ENCODE measurements at regions not wholly inside any gene's neighbourhood (a gene's known extent, or its start where the extent isn't known, plus 50 kb on each side); places are given as distances from the start of the nearest gene placed in this dataset.

- TF ChIP-seq ATF2 (tag by site-specific recombination; IDR thresholded peaks at IDR 0.05; ENCODE audit: low read depth) (no peak), ZNF510 (tag by site-specific recombination; IDR thresholded peaks at IDR 0.05; ENCODE audit: insufficient replicate concordance) (no peak), CTCF (tag by site-specific recombination; IDR thresholded peaks at IDR 0.05) (no peak), ZNF157 (tag by site-specific recombination; IDR thresholded peaks at IDR 0.05) (no peak), MYNN (tag by site-specific recombination; IDR thresholded peaks at IDR 0.05; ENCODE audit: borderline replicate concordance) (no peak), ZNF121 (tag by site-specific recombination; IDR thresholded peaks at IDR 0.05) (no peak)
- ChIA-PET CTCF (interaction anchor here (1.0 kb wide), 1 partner anchor 9 kb away, joined by 3 read pairs; no protein-coding TSS in a partner anchor), POLR2A (no interaction called here)
- H3K9me3 ChIP-seq (ENCODE audit: control insufficient read depth, insufficient read depth, low read depth, low read length), result no peaks in the 10 kb centered on the region
- H3K4me3 ChIP-seq (ENCODE audit: low read depth, low read length), result no peak overlapping the region
- peaks cover 4% of the 10 kb centered on the region; the same call in 1 of the 2 replicates for H3K4me1 ChIP-seq (ENCODE audit: control insufficient read depth, insufficient read depth, low read length)
- H3K36me3 ChIP-seq (ENCODE audit: control insufficient read depth in 2 of 2, insufficient read depth in 1 of 2, low read length in 2 of 2), result no peaks in the 10 kb centered on the region
- no peak overlapping the region for H3K27ac ChIP-seq (ENCODE audit: extremely low read depth, low read depth, low read length)
Observed at GRCh38 chr6:81988446-81988845, 236.0 kb upstream of the TENT5A start.

- Histone ChIP-seq H3K4me3 (ENCODE audit: low read depth, low read length) (no peak overlapping the region), H3K4me1 (ENCODE audit: control insufficient read depth, insufficient read depth, low read length) (peaks cover 4% of the 10 kb centered on the region), H3K27ac (ENCODE audit: extremely low read depth, low read depth, low read length) (no peak overlapping the region), H3K36me3 (ENCODE audit: control insufficient read depth in 2 of 2, insufficient read depth in 1 of 2, low read length in 2 of 2) (no peaks in the 10 kb centered on the region), H3K9me3 (ENCODE audit: control insufficient read depth, insufficient read depth, low read depth, low read length) (no peaks in the 10 kb centered on the region)
- no peak for TF ChIP-seq ZBTB20 (tag by site-specific recombination; IDR thresholded peaks at IDR 0.05)
- POLR2A ChIA-PET, result no interaction called here
- CTCF ChIA-PET, result interaction anchor here (0.6 to 1.0 kb wide), 2 partner anchors 11 to 258 kb away, joined by 3 read pairs; no protein-coding TSS in a partner anchor
Observed at GRCh38 chr6:81987293-81987692, 234.8 kb upstream of the TENT5A start.

- H3K27ac ChIP-seq (ENCODE audit: extremely low read depth, low read depth, low read length), result no peak overlapping the region
- ChIA-PET CTCF (interaction anchor here (0.7 to 2.4 kb wide), 3 partner anchors 21 to 909 kb away, joined by 3 to 7 read pairs (median 3); no protein-coding TSS in a partner anchor), POLR2A (no interaction called here)
- H3K36me3 ChIP-seq (ENCODE audit: control insufficient read depth in 2 of 2, insufficient read depth in 1 of 2, low read length in 2 of 2), result no peaks in the 10 kb centered on the region
- TF ChIP-seq ZNF404 (tag by site-specific recombination; IDR thresholded peaks at IDR 0.05) (no peak), ZNF416 (tag by site-specific recombination; IDR thresholded peaks at IDR 0.05) (no peak), SALL2 (tag by site-specific recombination; IDR thresholded peaks at IDR 0.05; ENCODE audit: borderline replicate concordance) (no peak), ZNF529 (tag by site-specific recombination; IDR thresholded peaks at IDR 0.05; ENCODE audit: insufficient replicate concordance) (no peak)
- no peaks in the 10 kb centered on the region for H3K9me3 ChIP-seq (ENCODE audit: control insufficient read depth, insufficient read depth, low read depth, low read length)
- H3K4me1 ChIP-seq (ENCODE audit: control insufficient read depth, insufficient read depth, low read length), result peaks cover 4% of the 10 kb centered on the region
- H3K4me3 ChIP-seq (ENCODE audit: low read depth, low read length), result no peak overlapping the region
Observed at GRCh38 chr6:81985191-81985590, 232.7 kb upstream of the TENT5A start.

- no peaks in the 10 kb centered on the region for H3K36me3 ChIP-seq (ENCODE audit: control insufficient read depth in 2 of 2, insufficient read depth in 1 of 2, low read length in 2 of 2)
- H3K4me1 ChIP-seq (ENCODE audit: control insufficient read depth, insufficient read depth, low read length), result peaks cover 4% of the 10 kb centered on the region
- POLR2A ChIA-PET, result no interaction called here
- H3K9me3 ChIP-seq (ENCODE audit: control insufficient read depth, insufficient read depth, low read depth, low read length), result no peaks in the 10 kb centered on the region
- no peak for TF ChIP-seq ZFP3 (tag by site-specific recombination; IDR thresholded peaks at IDR 0.05; ENCODE audit: low read depth)
- TF ChIP-seq PRDM2 (tag by site-specific recombination; IDR thresholded peaks at IDR 0.05; ENCODE audit: borderline replicate concordance), result no peak
- TF ChIP-seq ZNF155 (tag by site-specific recombination; IDR thresholded peaks at IDR 0.05), result no peak
- CTCF ChIA-PET, result interaction anchor here (0.7 to 2.4 kb wide), 3 partner anchors 22 to 908 kb away, joined by 3 to 7 read pairs (median 3); no protein-coding TSS in a partner anchor
- H3K4me3 ChIP-seq (ENCODE audit: low read depth, low read length), result no peak overlapping the region
- no peak overlapping the region for H3K27ac ChIP-seq (ENCODE audit: extremely low read depth, low read depth, low read length)
Observed at GRCh38 chr6:81984599-81984998, 232.1 kb upstream of the TENT5A start.

All from HEK293 (cell line).